HepG2 (cell line): ENCODE measurements at regions not wholly inside any gene's neighbourhood (a gene's known extent, or its start where the extent isn't known, plus 50 kb on each side); places are given as distances from the start of the nearest gene placed in this dataset.

Experiments
- ATAC-seq: fragments of 200-7000 bp; cut with Tn5 transposase; 3 replicates; pipeline ENCODE4 v1.9.1; 2020; ENCODE audit warnings: mild to moderate bottlenecking, moderate library complexity
- BruUV-seq: library from RNA; stranded (reverse); fragments of 400-500 nt; replicated peaks from 2 replicates; lab custom pipeline; 2021; lab: Mats Ljungman, UMichigan
- CTCF ChIA-PET: fragments of 300-600 bp; formaldehyde crosslinking; extraction: SDS; loops from one replicate; lab custom pipeline; 2021; ENCODE audit warnings: low total read pairs, inconsistent platforms, low intra/inter-chr PET ratio; lab: Yijun Ruan, JAX
- POLR2A ChIA-PET: fragments of 350-600 bp; sonication (Branson Sonifier 250); formaldehyde crosslinking; loops from one replicate; lab custom pipeline; 2020; ENCODE audit warnings: antibody characterized with exemption, inconsistent platforms; lab: Yijun Ruan, JAX
- DNase-seq: peaks from one replicate; pipeline ENCODE4 v3.0.0-alpha.2; 2015; ENCODE audit warnings: low spot score
- FAIRE-seq: peaks from 3 replicates; lab custom pipeline; 2011; peaks lifted over from hg19 to GRCh38; lab: Jason Lieb, UNC
- H2AFZ ChIP-seq: one replicate; pipeline ENCODE4 v1.6.1; 2011; ENCODE audit warnings: low read length, inconsistent platforms
- H3K27ac ChIP-seq: fragments of 300-600 bp; 3 replicates; pipeline ENCODE4 v1.8.0; 2011; ENCODE audit warnings: mixed run types, mild to moderate bottlenecking, mixed read lengths, low read length, inconsistent platforms; ENCODE audit not compliant: insufficient read depth; ENCODE audit errors: extremely low read length
- H3K27me3 ChIP-seq, 2 experiments: fragments of 200-600 bp in 1 of 2; 2 replicates in 1 of 2; 3 replicates in 1 of 2; pipeline versions ENCODE4 v1.6.0 to v1.8.0; 2011; ENCODE audit warnings: low read length in 2 of 2, mild to moderate bottlenecking in 2 of 2, moderate library complexity in 2 of 2, inconsistent platforms in 1 of 2; ENCODE audit not compliant: insufficient read depth in 2 of 2, control insufficient read depth in 1 of 2
- H3K36me3 ChIP-seq, 2 experiments: fragments of 200-600 bp in 1 of 2; replicated peaks in 1 of 2; 2 replicates in 1 of 2; 3 replicates in 1 of 2; pipeline versions ENCODE4 v1.5.1 to v1.8.0; 2011; ENCODE audit warnings: low read length in 2 of 2, inconsistent platforms in 1 of 2; ENCODE audit not compliant: insufficient read depth in 2 of 2, control insufficient read depth in 1 of 2
- H3K4me1 ChIP-seq: 2 replicates; pipeline ENCODE4 v1.5.1; 2012; ENCODE audit warnings: low read length, inconsistent platforms; ENCODE audit not compliant: insufficient read depth
- H3K4me2 ChIP-seq: 2 replicates; pipeline ENCODE4 v1.6.0; 2011; ENCODE audit warnings: low read depth, low read length, inconsistent platforms
- H3K4me3 ChIP-seq, 3 experiments: fragments of 200-600 bp in 1 of 3; sonication (generic), shearing (Covaris generic) in 1 of 3; replicated peaks in 1 of 3; 2 replicates each; pipeline ENCODE4 v1.5.1; 2011 to 2016; ENCODE audit warnings: low read length in 3 of 3, inconsistent platforms in 2 of 3, low read depth in 2 of 3, mild to moderate bottlenecking in 2 of 3, control low read depth in 1 of 3, mixed read lengths in 1 of 3; ENCODE audit not compliant: insufficient read depth in 1 of 3
- H3K79me2 ChIP-seq: one replicate; pipeline ENCODE4 v1.6.1; 2011; ENCODE audit warnings: low read length, inconsistent platforms; ENCODE audit not compliant: insufficient read depth
- H3K9ac ChIP-seq: 2 replicates; pipeline ENCODE4 v1.6.0; 2011; ENCODE audit warnings: mild to moderate bottlenecking, low read depth, low read length, inconsistent platforms; ENCODE audit not compliant: insufficient read depth
- H3K9me3 ChIP-seq: 2 replicates; pipeline ENCODE4 v1.5.1; 2012; ENCODE audit warnings: mild to moderate bottlenecking, low read length
- H4K20me1 ChIP-seq: 2 replicates; pipeline ENCODE4 v1.6.0; 2011; ENCODE audit warnings: inconsistent platforms, mild to moderate bottlenecking, low read length, moderate library complexity; ENCODE audit not compliant: insufficient read depth
- FOXK2 ChIP-seq: fragments of 450-650 bp; IDR thresholded peaks from 2 replicates; pipeline ENCODE4 v1.6.1; 2016
- FOXM1 ChIP-seq: sonication (generic); formaldehyde crosslinking; IDR thresholded peaks from 2 replicates; pipeline ENCODE4 v1.5.0; 2020; ENCODE audit warnings: missing genetic modification reagents
- KDM3A ChIP-seq: IDR thresholded peaks from 2 replicates; pipeline ENCODE4 v1.6.1; 2018; ENCODE audit warnings: low read depth, missing compliant biosample characterization
- MIXL1 ChIP-seq: IDR thresholded peaks from 2 replicates; pipeline ENCODE4 v1.6.1; 2016
- NFIC ChIP-seq: IDR thresholded peaks from 2 replicates; pipeline ENCODE4 v1.6.1; 2012; ENCODE audit warnings: mild to moderate bottlenecking, low read length, inconsistent platforms
- NRL ChIP-seq: sonication (generic); formaldehyde crosslinking; IDR thresholded peaks from 2 replicates; pipeline ENCODE4 v1.5.0; 2020; ENCODE audit warnings: missing genetic modification reagents, mild to moderate bottlenecking, moderate library complexity, borderline replicate concordance
- POLR2AphosphoS5 ChIP-seq: IDR thresholded peaks from 2 replicates; pipeline ENCODE4 v1.6.1; 2012; ENCODE audit warnings: low read depth, low read length
- REL ChIP-seq: sonication (generic); formaldehyde crosslinking; conservative IDR thresholded peaks from 2 replicates; pipeline ENCODE4 v1.8.0; 2022; ENCODE audit warnings: mild to moderate bottlenecking, missing genetic modification reagents, moderate library complexity
- RXRB ChIP-seq: IDR thresholded peaks from 2 replicates; pipeline ENCODE4 v1.6.1; 2016; ENCODE audit warnings: borderline replicate concordance, missing genetic modification reagents, missing compliant biosample characterization
- TARDBP ChIP-seq: sonication (generic); formaldehyde crosslinking; IDR thresholded peaks from 2 replicates; pipeline ENCODE4 v1.8.0; 2022; ENCODE audit warnings: mild to moderate bottlenecking, missing genetic modification reagents
- ZNF296 ChIP-seq: sonication (generic); formaldehyde crosslinking; conservative IDR thresholded peaks from 2 replicates; pipeline ENCODE4 v1.5.0; 2020; ENCODE audit warnings: mild to moderate bottlenecking, missing genetic modification reagents
- ZNF317 ChIP-seq: sonication (generic); formaldehyde crosslinking; IDR thresholded peaks from 2 replicates; pipeline ENCODE4 v1.5.0; 2020; ENCODE audit warnings: mild to moderate bottlenecking, missing genetic modification reagents
- ZNF563 ChIP-seq: sonication (generic); formaldehyde crosslinking; IDR thresholded peaks from 2 replicates; pipeline ENCODE4 v1.8.0; 2022; ENCODE audit warnings: mild to moderate bottlenecking, moderate library complexity, missing genetic modification reagents
- ZNF768 ChIP-seq: sonication (generic); formaldehyde crosslinking; IDR thresholded peaks from 2 replicates; pipeline ENCODE4 v1.4.0; 2020; ENCODE audit warnings: missing genetic modification reagents
- ZSCAN25 ChIP-seq: sonication (generic); formaldehyde crosslinking; IDR thresholded peaks from 2 replicates; pipeline ENCODE4 v1.8.0; 2022; ENCODE audit warnings: mild to moderate bottlenecking, missing genetic modification reagents
- WGBS: methylation state at CpG from one replicate; pipeline ENCODE4 v1.1.6; 2017; ENCODE audit warnings: low lambda C conversion rate; 5-methylcytosine and 5-hydroxymethylcytosine counted together
- in situ Hi-C: cut with HindIII; loops from 2 replicates; pipeline ENCODE4 v1.10.0; 2017; ENCODE audit warnings: low pct_unique_long_range_greater_than_20kb; ENCODE audit not compliant: extremely low pct_ligation_motif_present
- intact Hi-C: fragments of 100-400 bp; cut with micrococcal nuclease; formaldehyde crosslinking; loops from one replicate; pipeline ENCODE4 v1.10.0; 2022; ENCODE audit not compliant: unreplicated experiment
- TF ChIP-seq, protein P1 (sequence below): IDR thresholded peaks from 2 replicates; pipeline ENCODE4 v1.6.1; 2016; ENCODE audit warnings: missing compliant biosample characterization, missing genetic modification reagents, borderline replicate concordance
- TF ChIP-seq, protein P2 (sequence below): IDR thresholded peaks from 2 replicates; pipeline ENCODE4 v1.6.1; 2016
- TF ChIP-seq, protein P3 (sequence below): sonication (generic); formaldehyde crosslinking; IDR thresholded peaks from 2 replicates; pipeline ENCODE4 v1.5.1; 2020; ENCODE audit warnings: mild to moderate bottlenecking, moderate library complexity, missing genetic modification reagents

DNA sequence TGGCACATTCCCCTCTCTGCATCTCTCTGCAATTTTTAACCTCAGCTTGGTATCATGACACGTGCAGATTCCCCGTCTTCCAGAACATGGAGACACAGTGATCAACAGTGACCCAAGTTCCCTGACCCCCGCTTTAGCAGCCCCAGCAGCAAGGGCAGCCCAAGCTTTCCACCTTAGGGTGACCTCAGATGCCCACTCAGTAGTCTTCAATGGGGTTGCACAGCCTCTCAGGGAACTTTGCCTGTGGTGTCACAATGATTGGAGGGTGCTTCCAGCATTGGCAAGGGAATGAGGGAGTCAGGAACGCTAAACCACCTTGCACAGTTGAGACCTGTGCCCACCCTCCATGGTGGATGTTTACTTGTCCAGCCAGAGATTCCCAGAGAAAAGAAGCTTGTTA is 287.1 kb upstream of the CDH4 start:
- TF ChIP-seq NRL (CRISPR knock-in tag) (no peak), REL (CRISPR knock-in tag) (no peak), RXRB (CRISPR knock-in tag) (no peak), ZSCAN25 (CRISPR knock-in tag) (no peak), ZNF317 (CRISPR knock-in tag) (no peak), ZNF768 (no peak), KDM3A (CRISPR knock-in tag) (no peak)
- TF ChIP-seq, protein P1, sequence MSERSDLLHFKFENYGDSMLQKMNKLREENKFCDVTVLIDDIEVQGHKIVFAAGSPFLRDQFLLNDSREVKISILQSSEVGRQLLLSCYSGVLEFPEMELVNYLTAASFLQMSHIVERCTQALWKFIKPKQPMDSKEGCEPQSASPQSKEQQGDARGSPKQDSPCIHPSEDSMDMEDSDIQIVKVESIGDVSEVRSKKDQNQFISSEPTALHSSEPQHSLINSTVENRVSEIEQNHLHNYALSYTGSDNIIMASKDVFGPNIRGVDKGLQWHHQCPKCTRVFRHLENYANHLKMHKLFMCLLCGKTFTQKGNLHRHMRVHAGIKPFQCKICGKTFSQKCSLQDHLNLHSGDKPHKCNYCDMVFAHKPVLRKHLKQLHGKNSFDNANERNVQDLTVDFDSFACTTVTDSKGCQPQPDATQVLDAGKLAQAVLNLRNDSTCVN (CRISPR knock-in tag): no peak
- ATAC-seq: no peak
- POLR2A ChIA-PET: no interaction called here
- intact Hi-C loops: no loop called here
- Histone ChIP-seq H3K4me3 (no peak overlapping the region), H4K20me1 (no peaks in the 10 kb centered on the region), H3K27ac (no peak overlapping the region), H3K9ac (no peak overlapping the region), H3K4me2 (no peak overlapping the region), H3K4me1 (no peaks in the 10 kb centered on the region), H3K79me2 (no peaks in the 10 kb centered on the region), H3K36me3 (no peaks in the 10 kb centered on the region), H3K27me3 (no peaks in the 10 kb centered on the region), H3K9me3 (peaks cover 65% of the 10 kb centered on the region), H2AFZ (no peak overlapping the region)
- CTCF ChIA-PET: no interaction called here
- no peak for FAIRE-seq
- WGBS: 3% methylated on average over 4 of the region's 4 CpGs
- no TSS peak for BruUV-seq
- no peak for DNase-seq
- in situ Hi-C loops: no loop called here

DNA sequence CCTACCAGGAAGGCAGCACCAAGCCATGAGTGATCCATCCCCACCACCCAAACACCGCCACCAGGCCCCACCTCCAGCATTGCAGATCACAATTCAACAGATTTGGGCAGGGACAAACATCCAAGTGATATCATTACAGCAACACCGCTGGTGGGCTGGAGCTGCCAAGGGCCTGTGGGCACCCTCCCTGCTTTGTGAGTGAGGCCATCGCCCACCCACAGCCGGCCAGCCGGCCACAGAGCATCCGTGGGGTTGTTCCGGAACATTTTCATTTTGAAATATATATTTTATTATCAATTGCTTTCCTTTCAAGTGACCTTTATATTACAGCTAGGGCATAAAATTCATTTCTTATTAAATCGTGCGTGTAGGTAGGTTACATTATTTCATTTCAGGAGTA is 286.0 kb upstream of the CDH4 start:
- Histone ChIP-seq H3K9ac (no peak overlapping the region), H4K20me1 (no peaks in the 10 kb centered on the region), H2AFZ (no peak overlapping the region), H3K4me3 (no peak overlapping the region), H3K9me3 (peaks cover 54% of the 10 kb centered on the region), H3K79me2 (no peaks in the 10 kb centered on the region), H3K4me2 (no peak overlapping the region), H3K27ac (no peak overlapping the region), H3K4me1 (no peaks in the 10 kb centered on the region), H3K36me3 (no peaks in the 10 kb centered on the region), H3K27me3 (no peaks in the 10 kb centered on the region)
- DNase-seq (no peak), FAIRE-seq (no peak), ATAC-seq (no peak)
- in situ Hi-C loops: no loop called here
- intact Hi-C loops: no loop called here
- POLR2A ChIA-PET: no interaction called here
- 25% methylated on average over 9 of the region's 9 CpGs for WGBS
- BruUV-seq: no TSS peak
- CTCF ChIA-PET: no interaction called here
- TF ChIP-seq, protein P2, sequence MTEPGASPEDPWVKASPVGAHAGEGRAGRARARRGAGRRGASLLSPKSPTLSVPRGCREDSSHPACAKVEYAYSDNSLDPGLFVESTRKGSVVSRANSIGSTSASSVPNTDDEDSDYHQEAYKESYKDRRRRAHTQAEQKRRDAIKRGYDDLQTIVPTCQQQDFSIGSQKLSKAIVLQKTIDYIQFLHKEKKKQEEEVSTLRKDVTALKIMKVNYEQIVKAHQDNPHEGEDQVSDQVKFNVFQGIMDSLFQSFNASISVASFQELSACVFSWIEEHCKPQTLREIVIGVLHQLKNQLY: no peak
- TF ChIP-seq POLR2AphosphoS5: no peak
- TF ChIP-seq FOXM1 (CRISPR knock-in tag): no peak
- TF ChIP-seq MIXL1 (CRISPR knock-in tag): no peak
- TF ChIP-seq NFIC: no peak
- TF ChIP-seq, protein P3, sequence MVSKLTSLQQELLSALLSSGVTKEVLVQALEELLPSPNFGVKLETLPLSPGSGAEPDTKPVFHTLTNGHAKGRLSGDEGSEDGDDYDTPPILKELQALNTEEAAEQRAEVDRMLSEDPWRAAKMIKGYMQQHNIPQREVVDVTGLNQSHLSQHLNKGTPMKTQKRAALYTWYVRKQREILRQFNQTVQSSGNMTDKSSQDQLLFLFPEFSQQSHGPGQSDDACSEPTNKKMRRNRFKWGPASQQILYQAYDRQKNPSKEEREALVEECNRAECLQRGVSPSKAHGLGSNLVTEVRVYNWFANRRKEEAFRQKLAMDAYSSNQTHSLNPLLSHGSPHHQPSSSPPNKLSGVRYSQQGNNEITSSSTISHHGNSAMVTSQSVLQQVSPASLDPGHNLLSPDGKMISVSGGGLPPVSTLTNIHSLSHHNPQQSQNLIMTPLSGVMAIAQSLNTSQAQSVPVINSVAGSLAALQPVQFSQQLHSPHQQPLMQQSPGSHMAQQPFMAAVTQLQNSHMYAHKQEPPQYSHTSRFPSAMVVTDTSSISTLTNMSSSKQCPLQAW (CRISPR knock-in tag): no peak
- TF ChIP-seq ZNF563: no peak
- no peak for TF ChIP-seq ZNF296 (CRISPR knock-in tag)
- TF ChIP-seq TARDBP: no peak
- no peak for TF ChIP-seq FOXK2
